IMR-90 (cell line): ENCODE measurements at regions not wholly inside any gene's neighbourhood (a gene's known extent, or its start where the extent isn't known, plus 50 kb on each side); places are given as distances from the start of the nearest gene placed in this dataset.

Experiments used
- CHD1 ChIP-seq: IDR thresholded peaks from 2 replicates; pipeline ENCODE4 v1.6.1; 2012; ENCODE audit warnings: low read depth, low read length, improper control_type of control experiment
- ELK1 ChIP-seq: fragments of 150-350 bp; IDR thresholded peaks from 2 replicates; pipeline ENCODE4 v1.6.1; 2016; ENCODE audit warnings: low read depth, mild to moderate bottlenecking, low read length, moderate library complexity, borderline replicate concordance
- MAZ ChIP-seq: IDR thresholded peaks from 2 replicates; pipeline ENCODE4 v1.6.1; 2012; ENCODE audit warnings: low read depth, mild to moderate bottlenecking, low read length, improper control_type of control experiment, moderate library complexity, borderline replicate concordance
- MXI1 ChIP-seq: IDR thresholded peaks from 2 replicates; pipeline ENCODE4 v1.6.1; 2012; ENCODE audit warnings: low read depth, mild to moderate bottlenecking, low read length, moderate library complexity, borderline replicate concordance
- POLR2A ChIP-seq: IDR thresholded peaks from 2 replicates; pipeline ENCODE4 v1.6.1; 2012; ENCODE audit warnings: mild to moderate bottlenecking, low read depth, low read length
- RAD21 ChIP-seq: IDR thresholded peaks from 2 replicates; pipeline ENCODE4 v1.6.1; 2012; ENCODE audit warnings: low read length, improper control_type of control experiment
- RCOR1 ChIP-seq: IDR thresholded peaks from 2 replicates; pipeline ENCODE4 v1.6.1; 2012; ENCODE audit warnings: mild to moderate bottlenecking, low read length, improper control_type of control experiment; ENCODE audit not compliant: insufficient replicate concordance
- RFX5 ChIP-seq: IDR thresholded peaks from 2 replicates; pipeline ENCODE4 v1.8.0; 2012; ENCODE audit warnings: low read depth, mild to moderate bottlenecking, low read length, moderate library complexity
- TF ChIP-seq, protein P1 (sequence below): conservative IDR thresholded peaks from 2 replicates; pipeline ENCODE4 v1.5.1; 2012; ENCODE audit warnings: mild to moderate bottlenecking, low read depth, low read length, improper control_type of control experiment

DNA sequence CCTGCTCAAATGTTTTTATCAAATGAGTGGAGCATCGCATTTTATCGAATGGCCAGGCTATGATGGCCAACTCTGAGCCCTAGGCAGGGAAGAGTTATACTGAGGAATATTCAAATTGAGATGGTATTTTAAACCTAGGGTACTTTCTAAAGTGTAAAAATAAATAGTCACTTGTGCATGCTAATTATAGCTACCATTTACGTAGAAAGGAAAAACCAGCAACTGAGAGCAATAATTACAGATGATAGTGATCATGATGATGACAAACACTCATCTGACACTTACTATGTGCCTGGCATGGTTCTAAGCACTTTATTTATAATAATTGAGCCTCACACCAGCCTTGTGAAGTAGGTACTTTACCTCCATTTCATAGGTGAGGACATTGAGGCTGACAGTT lies 455.7 kb downstream of the CD83 start:
- TF ChIP-seq ELK1 (no peak), POLR2A (no peak), RFX5 (no peak), RAD21 (no peak), RCOR1 (no peak), MXI1 (no peak), MAZ (no peak), CHD1 (no peak)
- TF ChIP-seq, protein P1, sequence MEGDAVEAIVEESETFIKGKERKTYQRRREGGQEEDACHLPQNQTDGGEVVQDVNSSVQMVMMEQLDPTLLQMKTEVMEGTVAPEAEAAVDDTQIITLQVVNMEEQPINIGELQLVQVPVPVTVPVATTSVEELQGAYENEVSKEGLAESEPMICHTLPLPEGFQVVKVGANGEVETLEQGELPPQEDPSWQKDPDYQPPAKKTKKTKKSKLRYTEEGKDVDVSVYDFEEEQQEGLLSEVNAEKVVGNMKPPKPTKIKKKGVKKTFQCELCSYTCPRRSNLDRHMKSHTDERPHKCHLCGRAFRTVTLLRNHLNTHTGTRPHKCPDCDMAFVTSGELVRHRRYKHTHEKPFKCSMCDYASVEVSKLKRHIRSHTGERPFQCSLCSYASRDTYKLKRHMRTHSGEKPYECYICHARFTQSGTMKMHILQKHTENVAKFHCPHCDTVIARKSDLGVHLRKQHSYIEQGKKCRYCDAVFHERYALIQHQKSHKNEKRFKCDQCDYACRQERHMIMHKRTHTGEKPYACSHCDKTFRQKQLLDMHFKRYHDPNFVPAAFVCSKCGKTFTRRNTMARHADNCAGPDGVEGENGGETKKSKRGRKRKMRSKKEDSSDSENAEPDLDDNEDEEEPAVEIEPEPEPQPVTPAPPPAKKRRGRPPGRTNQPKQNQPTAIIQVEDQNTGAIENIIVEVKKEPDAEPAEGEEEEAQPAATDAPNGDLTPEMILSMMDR: no peak
